ENCODE measurements at regions not wholly inside any gene's neighbourhood (a gene's known extent, or its start where the extent isn't known, plus 50 kb on each side); places are given as distances from the start of the nearest gene placed in this dataset.

GRCh38 chr2:120829633-120830025 is 94.0 kb downstream of the GLI2 start:
- no peak for TF ChIP-seq CTCF (IDR thresholded peaks at IDR 0.05; ENCODE audit: insufficient read depth, missing control alignments)
- FAIRE-seq (no peak), DNase-seq (ENCODE audit: insufficient read length, low spot score) (no peak)

GRCh38 chr2:120830096-120830830 is 94.6 kb downstream of the GLI2 start:
- FAIRE-seq = no peak
- DNase-seq (ENCODE audit: insufficient read length, low spot score) = no peak
- TF ChIP-seq CTCF (IDR thresholded peaks at IDR 0.05; ENCODE audit: insufficient read depth, missing control alignments) = no peak

GRCh38 chr2:120831086-120831485 is 95.4 kb downstream of the GLI2 start:
- TF ChIP-seq CTCF (IDR thresholded peaks at IDR 0.05; ENCODE audit: insufficient read depth, missing control alignments) = no peak
- no peak for FAIRE-seq
- no peak for DNase-seq (ENCODE audit: insufficient read length, low spot score)

- DNase-seq (ENCODE audit: insufficient read length, low spot score) (no peak), FAIRE-seq (no peak)
- TF ChIP-seq CTCF (IDR thresholded peaks at IDR 0.05; ENCODE audit: insufficient read depth, missing control alignments) = no peak
Measured at GRCh38 chr2:120831891-120832290, 96.2 kb downstream of the GLI2 start.

GRCh38 chr2:120832296-120833070 is 96.8 kb downstream of the GLI2 start:
- no peak for TF ChIP-seq CTCF (IDR thresholded peaks at IDR 0.05; ENCODE audit: insufficient read depth, missing control alignments)
- FAIRE-seq (no peak), DNase-seq (ENCODE audit: insufficient read length, low spot score) (no peak)

GRCh38 chr2:120833127-120833675 is 97.5 kb downstream of the GLI2 start:
- FAIRE-seq (no peak), DNase-seq (ENCODE audit: insufficient read length, low spot score) (no peak)
- TF ChIP-seq CTCF (IDR thresholded peaks at IDR 0.05; ENCODE audit: insufficient read depth, missing control alignments) = no peak

GRCh38 chr2:120834206-120834605 is 98.5 kb downstream of the GLI2 start:
- FAIRE-seq (no peak), DNase-seq (ENCODE audit: insufficient read length, low spot score) (no peak)
- no peak for TF ChIP-seq CTCF (IDR thresholded peaks at IDR 0.05; ENCODE audit: insufficient read depth, missing control alignments)

Measured in D721Med (cell line).